GM18907 (cell line): ENCODE measurements at regions not wholly inside any gene's neighbourhood (a gene's known extent, or its start where the extent isn't known, plus 50 kb on each side); places are given as distances from the start of the nearest gene placed in this dataset.
"Not testable (repeated sequence)": the region's sequence is repeated elsewhere in the genome, so short reads cannot be mapped to it uniquely, and the experiment has no call there.

Source experiments
- ATAC-seq: cut with Tn5 transposase; IDR thresholded peaks from one replicate; pipeline ENCODE4 v1.9.1; 2021; ENCODE audit warnings: mild to moderate bottlenecking, moderate library complexity; ENCODE audit not compliant: unreplicated experiment

DNA sequence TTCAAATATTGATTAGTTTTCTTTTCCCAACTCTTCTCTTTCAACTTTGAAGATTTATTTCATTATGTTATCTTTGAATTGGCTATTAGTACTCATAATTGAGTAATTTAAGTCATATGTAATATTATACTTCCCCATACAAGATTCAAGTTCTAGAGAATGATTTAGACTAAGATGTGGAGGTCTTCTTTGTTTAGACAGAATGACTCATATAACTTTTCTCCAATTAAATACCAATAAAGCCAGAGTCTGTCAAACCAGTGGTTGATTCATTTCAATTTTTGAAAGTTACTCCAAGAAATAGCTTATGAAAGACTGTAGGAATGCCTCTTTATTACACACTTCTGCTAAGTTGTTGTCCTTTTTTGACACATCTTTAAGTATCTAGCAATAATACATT is 115.8 kb upstream of the SLC35F3 start:
- no peak for ATAC-seq

DNA sequence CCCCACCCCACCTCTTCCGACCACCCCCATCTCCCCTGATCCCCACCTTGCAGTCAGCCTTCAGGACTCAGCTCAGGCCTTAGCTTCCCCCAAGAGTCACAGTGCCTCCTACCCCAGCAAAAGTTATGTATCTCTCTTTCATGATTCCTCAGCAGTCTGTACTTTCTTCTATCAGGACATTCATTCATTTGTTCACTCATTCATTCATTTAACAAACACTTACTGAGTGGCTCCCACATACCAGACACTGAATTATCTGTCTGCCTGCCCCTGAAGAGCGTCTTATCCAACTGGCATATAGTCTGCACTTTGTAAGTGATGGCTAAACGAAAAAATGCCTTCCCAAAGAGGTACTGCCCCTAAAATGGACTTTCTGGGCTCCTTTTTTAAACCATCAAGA is 114.4 kb upstream of the SLC35F3 start:
- no peak for ATAC-seq

GRCh38 chr1:233790662-233791371 is 113.7 kb upstream of the SLC35F3 start:
- ATAC-seq = peak; percentile 92

- no peak for ATAC-seq
Measured at GRCh38 chr1:233791372-233791703, 113.1 kb upstream of the SLC35F3 start.

- no peak for ATAC-seq
Measured at GRCh38 chr1:233791721-233792120, 112.8 kb upstream of the SLC35F3 start.

GRCh38 chr1:233794863-233795262 is 109.6 kb upstream of the SLC35F3 start:
- no peak for ATAC-seq

DNA sequence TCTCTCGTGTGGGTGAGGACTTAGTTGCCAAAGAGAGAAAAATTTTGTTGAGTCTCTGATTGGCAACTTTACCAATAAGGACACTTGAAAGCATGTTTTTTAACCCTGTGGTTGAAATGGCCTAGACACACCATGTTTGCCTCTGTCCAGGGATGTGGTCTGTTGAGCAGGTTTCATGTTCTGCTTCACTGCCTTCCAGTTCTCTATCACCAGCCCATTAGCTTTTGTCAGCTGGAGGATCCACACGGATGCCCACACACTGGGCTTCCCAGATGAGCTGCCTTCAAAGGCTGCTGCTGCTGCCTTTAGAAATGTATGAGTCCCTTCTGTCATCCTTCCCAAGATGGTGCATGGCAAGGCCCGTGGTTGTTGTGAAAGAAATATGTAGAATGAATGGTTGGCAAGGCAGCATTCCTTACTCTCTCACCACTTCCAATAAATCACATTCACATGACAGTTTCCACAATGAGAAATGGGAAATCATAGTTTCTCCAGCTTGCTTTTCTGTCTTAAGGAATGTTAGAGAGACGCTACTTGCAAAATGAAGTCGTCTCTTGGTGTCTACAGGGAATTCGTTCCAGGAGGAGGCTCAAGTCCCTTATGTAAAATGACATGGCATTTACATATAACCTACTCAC is 108.2 kb upstream of the SLC35F3 start:
- ATAC-seq = peak; percentile 66

DNA sequence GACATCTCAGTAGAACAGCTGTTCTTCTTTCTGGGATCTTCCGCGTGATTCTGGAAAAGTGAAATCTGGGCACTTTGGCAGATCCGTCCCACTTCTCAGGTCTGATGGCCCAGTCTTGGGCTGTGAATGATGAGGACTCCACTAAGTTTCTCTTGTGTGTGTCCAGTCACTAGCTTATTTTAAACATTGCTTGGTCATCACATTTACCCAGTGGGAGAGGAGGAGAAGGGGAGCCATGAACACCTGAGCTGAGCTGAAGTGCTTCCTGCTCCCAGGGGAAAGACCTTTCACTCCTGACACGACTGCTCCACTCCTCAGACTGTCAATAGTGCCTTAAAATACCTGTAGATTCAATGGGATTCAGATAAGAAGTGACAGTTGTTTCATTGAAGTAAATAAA is 101.9 kb upstream of the SLC35F3 start:
- no peak for ATAC-seq

GRCh38 chr1:233805786-233806185 is 98.7 kb upstream of the SLC35F3 start:
- ATAC-seq = no peak

DNA sequence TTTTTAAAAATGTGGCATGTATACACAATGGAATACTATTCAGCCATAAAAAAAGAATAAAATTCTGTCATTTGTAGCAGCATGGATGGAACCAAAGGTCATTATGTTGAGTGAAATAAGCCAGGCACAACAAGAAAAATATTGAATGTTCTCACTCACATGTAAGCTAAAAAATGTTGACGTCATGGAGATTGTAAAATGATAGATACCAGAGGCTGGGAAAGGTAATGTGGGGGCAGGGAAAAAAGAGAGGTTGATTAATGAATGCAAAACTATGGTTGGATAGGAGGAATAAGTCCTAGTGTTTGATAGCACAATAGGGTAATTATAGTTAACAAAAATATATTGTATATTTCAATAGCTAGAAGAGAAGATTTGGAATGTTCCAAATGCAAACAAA is 89.1 kb upstream of the SLC35F3 start:
- no peak for ATAC-seq

DNA sequence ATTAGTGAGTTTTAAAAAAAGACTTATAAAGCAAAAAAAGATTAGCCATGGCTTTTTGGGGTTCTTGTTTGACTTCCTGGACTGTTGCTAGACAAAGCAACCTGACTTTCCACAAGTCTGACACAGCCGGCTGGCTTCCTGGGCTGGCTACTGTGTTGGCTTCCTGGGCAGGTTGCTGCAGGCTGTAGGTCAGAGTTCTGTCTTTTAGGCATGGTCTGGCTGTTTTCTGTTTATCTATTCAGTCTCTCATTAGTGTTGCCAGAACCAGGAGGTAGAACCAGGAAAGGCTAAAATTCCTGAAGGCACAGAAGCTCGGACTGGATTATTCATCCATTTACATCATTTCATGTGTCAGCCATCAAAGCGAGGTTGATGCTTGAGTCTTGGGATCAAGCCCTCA is 88.6 kb upstream of the SLC35F3 start:
- no peak for ATAC-seq

GRCh38 chr1:233816348-233816747 is 88.1 kb upstream of the SLC35F3 start:
- ATAC-seq = no peak

DNA sequence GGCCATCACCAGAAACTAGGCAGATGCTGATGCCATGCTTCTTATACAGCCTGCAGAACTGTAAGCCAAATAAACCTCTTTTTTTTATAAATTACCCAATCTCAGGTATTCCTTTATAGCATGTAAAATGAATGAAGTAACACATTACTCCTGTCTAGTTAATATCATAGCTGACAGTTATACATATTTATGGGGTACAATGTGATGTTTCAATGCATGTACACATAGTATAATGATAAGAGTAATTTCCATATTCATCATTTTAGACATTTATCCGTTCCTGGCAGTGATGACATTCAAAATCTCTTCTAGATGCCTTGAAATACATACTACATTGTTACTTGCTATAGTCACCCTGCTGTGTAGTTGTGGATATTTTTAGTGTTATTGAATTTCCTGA is 85.4 kb upstream of the SLC35F3 start:
- ATAC-seq = no peak

- ATAC-seq = not testable (repeated sequence)
Measured at GRCh38 chr1:233824179-233824578, 80.3 kb upstream of the SLC35F3 start.

GRCh38 chr1:233827937-233828336 is 76.5 kb upstream of the SLC35F3 start:
- ATAC-seq = not testable (repeated sequence)

DNA sequence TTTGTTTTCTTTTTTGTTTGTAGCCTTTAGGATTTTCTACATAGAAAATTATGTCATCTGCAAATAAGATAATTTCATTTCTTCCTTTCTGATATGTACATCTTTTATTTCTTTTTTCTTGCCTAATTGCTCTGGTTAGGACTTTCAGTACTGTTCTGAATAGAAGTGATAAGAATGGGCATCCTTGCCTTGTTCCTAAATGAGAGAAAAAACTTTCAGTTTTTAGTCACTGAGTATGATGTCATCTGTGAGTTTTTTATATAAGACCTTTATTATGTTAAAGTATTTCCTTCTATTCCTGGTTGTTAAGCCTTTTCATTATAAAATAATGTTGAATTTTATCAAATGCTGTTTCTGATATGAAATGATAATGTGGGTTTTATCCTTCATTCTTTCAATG is 76.0 kb upstream of the SLC35F3 start:
- ATAC-seq = no peak

DNA sequence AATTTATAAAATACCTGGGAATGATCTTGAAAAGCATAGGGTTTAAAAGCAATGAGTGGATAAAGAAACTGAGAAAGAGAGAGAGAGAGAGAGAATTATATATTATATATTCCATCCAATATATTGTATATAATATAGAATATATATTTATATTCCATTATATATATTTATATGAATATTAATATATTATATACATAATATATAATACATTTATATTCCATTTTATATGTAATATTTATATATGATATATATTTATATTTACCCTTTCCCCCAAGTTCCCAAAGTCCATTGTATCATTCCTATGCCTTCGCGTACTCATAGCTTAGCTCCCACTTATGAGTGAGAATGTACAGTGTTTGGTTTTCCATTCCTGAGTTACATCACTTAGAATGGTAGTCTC is 69.9 kb upstream of the SLC35F3 start:
- ATAC-seq = no peak

GRCh38 chr1:233838207-233838606 is 66.3 kb upstream of the SLC35F3 start:
- not testable (repeated sequence) for ATAC-seq

DNA sequence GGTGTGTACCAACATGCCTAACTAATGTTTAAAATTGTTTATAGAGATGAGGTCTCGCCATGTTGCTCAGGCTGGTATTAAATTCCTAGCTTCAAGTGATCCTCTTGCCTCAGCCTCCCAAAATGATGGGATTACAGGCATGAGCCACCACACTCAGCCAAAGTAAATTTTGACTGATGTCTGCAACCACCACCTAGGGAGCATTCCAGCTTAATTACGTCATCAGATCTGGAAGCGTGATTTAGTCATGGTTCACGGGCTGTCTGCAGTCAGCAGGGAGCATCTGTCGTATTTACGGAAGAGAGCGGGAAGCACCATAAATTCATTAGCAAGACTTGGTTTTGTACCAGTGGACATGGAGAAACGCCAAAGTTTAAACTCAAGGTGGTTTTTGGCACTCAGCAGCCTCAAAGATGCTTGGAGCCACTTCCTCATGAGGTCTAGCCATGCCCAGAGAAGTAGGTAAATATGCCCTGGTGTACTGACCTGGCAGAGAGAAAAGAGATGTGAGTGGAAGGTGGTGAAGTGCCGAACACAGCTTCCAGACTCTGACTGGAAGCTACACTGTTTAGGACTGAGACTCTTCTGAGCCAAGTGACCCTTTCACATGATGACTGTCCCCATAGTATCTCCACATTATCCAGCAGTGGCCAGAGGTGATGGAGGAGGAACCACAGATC is 60.8 kb upstream of the SLC35F3 start:
- ATAC-seq = no peak

DNA sequence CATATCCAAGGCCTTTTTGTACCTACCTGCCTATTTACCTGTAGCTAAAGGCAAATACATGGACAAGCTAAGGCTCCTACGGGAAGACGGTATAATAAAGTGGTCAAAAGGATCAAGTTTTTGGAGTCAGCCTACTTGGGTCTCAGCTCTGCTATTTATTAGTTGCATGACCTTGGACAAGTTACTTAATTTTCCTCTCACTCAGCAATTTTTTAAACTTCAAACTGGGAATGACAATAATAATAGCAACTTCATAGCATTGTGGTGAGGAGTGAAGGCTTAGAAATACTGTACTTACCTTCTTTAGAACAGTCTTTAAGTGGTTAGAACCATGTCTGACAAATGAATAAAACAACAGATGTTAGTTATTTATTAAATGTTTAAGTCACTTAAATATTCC is 60.2 kb upstream of the SLC35F3 start:
- no peak for ATAC-seq

- no peak for ATAC-seq
Measured at GRCh38 chr1:233844692-233845091, 59.8 kb upstream of the SLC35F3 start.
